Esophagus squamous epithelium (tissue), 4 donors: ENCODE measurements at regions not wholly inside any gene's neighbourhood (a gene's known extent, or its start where the extent isn't known, plus 50 kb on each side); places are given as distances from the start of the nearest gene placed in this dataset.

Experiments used
- CTCF ChIP-seq, 6 experiments: fragments of 450-650 bp in 4 of 6; fragments of 200-600 bp in 2 of 6; sonication (generic) in 2 of 6; IDR thresholded peaks; one replicate each; pipeline ENCODE4 v1.5.1; 2016 to 2019; ENCODE audit warnings: antibody characterized with exemption in 6 of 6, mild to moderate bottlenecking in 4 of 6, moderate library complexity in 4 of 6
- POLR2A ChIP-seq, 4 donors: fragments of 450-650 bp; IDR thresholded peaks; one replicate each; pipeline ENCODE4 v1.6.1; 2017; ENCODE audit warnings: antibody characterized with exemption in 4 of 4, mild to moderate bottlenecking in 4 of 4, moderate library complexity in 3 of 4

DNA sequence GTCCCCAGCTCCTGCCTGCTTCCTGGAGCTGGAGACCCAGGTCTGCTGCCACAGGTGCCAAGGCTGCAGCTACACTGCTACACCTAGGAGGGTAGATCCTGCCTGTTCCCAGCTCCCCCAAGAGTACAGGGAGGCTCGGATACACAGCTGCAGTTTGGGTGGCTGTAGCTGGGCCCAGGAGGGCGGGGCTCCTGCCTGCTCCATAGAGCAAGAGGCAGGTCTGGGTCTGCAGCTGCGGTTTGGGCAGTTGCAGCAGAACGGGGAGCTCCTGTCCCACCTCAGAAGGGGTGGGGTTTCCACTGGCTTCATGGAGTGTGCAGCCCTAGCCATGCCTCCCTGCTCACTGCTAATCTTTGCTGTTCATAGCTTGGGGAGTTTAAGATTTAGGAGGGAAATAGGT is 199.0 kb downstream of the NUFIP1 start:
- no peak for TF ChIP-seq CTCF (IDR thresholded peaks at IDR 0.05)
- no peak for TF ChIP-seq POLR2A (IDR thresholded peaks at IDR 0.05)
